GM19468 (cell line): ENCODE measurements at regions not wholly inside any gene's neighbourhood (a gene's known extent, or its start where the extent isn't known, plus 50 kb on each side); places are given as distances from the start of the nearest gene placed in this dataset.
"Not testable (repeated sequence)": the region's sequence is repeated elsewhere in the genome, so short reads cannot be mapped to it uniquely, and the experiment has no call there.

Source experiments
- ATAC-seq: cut with Tn5 transposase; IDR thresholded peaks from one replicate; pipeline ENCODE4 v1.9.1; 2021; ENCODE audit warnings: mild to moderate bottlenecking, moderate library complexity, moderate number of reproducible peaks; ENCODE audit not compliant: unreplicated experiment; ENCODE audit errors: extremely low read depth

DNA sequence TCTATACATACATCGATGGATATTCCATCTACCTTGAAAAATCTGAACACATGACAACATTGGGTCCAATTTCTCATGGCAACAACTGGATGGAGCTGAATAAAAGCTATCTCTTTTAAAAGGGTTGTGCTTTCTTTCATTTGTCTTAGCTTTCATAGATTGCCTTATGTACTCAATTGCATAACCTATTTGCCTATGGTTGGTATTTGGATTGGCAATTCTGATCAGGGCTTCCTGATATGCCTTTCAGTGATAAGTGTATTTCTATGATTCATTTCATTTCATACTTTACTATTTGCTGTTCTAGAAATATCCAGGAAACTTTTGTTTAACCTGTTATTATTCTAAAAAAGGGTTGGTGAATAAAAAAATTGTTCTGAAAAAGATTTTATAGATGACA is 509.9 kb downstream of the GRXCR1 start:
- no peak for ATAC-seq

DNA sequence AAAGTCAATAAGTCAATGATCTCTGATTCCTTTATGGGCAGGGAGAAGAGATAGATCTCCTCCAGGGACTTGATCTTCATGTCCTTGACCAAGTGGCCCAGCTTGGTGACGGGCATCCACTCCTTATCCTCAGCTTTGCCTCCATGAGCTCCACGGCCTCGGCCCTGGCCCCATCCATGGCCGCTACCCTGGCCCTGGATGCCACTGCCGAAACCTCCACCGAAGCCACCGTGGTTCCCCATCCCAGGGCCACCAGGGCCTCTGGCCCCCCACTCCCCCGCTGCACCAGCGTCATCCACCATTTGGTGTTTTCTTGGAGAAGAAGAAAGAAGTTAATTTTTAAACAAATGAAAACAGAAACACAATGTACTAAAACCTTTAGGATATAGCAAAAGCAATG is 518.1 kb downstream of the GRXCR1 start:
- no peak for ATAC-seq

DNA sequence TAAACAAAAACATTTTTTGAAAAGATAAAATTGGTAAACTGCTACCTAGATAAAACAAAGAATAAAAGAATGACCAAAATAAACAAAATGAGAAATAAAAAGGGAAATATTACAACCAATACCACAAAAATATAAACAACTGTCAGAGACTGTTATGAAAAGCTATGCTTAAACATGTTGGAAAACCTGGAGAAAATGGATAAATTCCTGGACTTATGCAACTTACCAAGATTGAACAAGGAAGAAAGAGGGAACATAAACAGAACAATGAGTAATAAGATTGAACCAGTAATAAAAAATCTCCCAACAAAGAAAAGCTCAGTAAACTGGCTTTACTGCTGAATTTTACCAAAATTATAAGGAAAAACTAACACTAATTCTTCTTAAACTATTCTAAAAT is 518.7 kb downstream of the GRXCR1 start:
- no peak for ATAC-seq

DNA sequence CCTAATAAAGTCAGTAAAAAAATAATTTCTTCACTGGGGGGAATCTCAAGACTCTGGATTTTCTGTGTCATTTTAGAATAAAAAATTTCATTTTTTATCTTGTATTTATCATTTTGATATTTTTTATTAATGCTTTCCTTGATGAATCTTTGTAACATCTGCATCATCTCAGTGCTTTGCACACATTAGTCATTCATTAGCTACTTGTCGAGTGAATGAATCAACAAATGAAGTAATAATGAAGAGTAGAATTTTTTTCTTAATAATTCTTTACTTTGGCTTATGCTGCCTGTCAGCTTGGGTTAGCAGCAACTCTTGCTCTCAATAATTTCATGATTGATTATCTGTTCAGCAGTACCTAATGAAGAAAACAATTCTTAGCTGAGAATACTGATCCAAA is 530.8 kb downstream of the GRXCR1 start:
- no peak for ATAC-seq

- ATAC-seq, result no peak
These were observed 532.7 kb downstream of the GRXCR1 start for GRCh38 chr4:43425206-43425605.

DNA sequence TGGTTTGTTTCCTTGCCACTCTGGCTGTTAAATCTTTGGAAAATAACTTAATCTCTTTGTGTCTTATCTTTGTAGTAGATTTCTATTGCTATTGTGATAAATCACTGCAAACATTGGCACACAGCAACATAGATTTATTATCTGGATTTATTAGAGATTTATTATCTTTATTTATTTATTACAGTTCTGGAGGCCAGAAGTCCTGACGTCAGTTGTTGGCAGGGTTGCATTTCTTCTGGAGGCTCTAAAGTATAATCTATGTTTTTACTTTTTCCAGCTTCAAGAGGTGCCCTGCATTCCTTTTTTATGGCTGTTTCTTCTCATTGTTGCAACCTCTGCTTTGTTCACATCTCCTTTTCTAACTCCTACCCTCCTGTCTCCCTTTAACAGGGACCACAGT is 542.8 kb downstream of the GRXCR1 start:
- ATAC-seq, result no peak

DNA sequence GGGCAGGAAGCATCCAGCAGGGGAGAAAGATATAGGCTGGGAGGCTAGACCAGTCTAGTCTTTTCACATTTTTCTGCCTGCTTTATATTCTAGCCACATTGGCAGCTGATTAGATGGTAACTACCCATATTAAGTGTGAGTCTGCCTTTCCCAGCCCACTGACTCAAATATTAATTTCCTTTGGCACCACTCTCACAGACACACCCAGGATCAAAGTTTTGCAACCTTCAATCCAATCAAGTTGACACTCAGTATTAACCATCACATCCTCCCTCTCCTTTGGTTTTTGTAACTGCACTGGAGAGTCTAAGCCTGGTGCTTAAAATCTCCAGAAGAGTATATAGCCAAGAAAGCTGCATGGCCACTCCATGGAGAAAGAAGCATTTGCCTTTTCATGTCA is 560.4 kb downstream of the GRXCR1 start:
- ATAC-seq, result no peak

DNA sequence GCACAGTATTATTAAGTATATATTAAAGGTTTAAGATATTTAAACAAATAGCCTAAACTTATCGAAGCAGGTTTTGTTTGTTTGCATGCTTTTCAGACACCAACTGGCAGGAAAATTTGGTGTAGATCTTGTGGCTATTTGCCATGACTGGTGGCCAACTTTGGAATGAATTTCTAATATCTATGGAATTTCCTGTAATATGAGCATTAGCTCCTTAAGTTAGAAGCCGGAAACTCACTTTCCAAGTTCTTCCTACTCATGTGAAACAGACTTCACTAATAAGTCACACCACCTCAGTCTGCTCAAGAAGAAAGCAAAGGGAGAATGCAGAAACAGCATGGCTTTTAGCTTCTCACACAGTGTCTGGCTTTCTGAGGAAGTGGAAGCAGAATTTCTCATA is 563.9 kb downstream of the GRXCR1 start:
- no peak for ATAC-seq

DNA sequence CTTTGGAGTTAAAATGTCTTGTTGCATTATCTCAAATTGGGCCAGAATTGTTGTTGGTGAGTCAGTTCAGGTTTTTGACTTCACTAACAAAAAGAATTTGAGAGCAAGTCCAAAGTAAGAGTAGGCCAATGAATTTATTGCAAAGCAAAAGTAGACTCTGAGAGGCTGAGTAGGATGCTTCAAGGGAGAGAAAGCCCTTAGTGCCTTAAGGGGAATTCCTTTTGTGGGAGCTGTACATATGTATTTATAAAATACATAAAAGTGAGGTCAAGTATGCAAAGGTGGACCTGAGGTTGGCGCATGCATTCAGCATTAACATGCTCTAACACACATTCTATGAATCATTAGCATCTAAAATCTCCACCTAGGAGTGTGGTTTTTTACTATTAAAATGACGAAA is 565.4 kb downstream of the GRXCR1 start:
- no peak for ATAC-seq

- no peak for ATAC-seq
These were observed 565.8 kb downstream of the GRXCR1 start for GRCh38 chr4:43458293-43458692.

DNA sequence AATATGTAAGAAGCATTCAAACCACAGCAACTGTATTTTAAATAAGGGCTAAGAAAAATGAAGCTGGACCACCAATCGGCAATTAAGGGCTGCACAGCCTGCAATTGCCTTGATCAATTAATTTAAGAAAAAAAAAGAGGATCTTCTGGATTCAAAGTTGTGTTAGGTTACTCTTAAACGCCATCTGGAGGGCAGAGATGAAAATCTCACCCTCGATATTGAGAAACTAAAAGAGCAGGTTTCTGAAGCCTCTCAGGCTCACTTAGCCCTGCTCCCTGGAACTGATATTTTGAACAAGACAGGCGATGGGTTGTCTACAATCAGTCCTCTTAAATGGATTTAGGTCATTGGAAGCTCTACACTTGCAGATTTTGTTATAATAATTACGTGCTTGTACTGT is 579.4 kb downstream of the GRXCR1 start:
- ATAC-seq, result no peak

DNA sequence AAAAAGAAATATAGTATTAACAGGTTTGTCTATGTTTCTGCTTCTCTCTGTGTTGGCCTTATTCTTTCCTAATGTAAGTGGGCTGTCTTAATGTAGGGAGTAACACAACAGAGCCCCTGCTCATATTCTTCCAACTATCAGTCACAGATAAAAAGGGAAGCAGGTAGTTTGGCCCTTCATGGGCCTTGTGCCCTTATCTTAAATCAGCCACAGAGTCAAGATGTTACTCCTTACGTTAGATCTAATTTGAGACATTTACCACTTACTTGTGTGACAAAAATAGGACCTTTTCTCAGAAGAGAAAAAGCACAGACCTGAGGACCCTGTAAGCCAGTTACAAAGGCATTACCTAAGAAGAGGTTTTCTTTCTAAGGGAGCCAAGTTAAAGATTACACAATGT is 589.0 kb downstream of the GRXCR1 start:
- no peak for ATAC-seq

GRCh38 chr4:43485196-43485595 is 592.7 kb downstream of the GRXCR1 start:
- ATAC-seq, result no peak

DNA sequence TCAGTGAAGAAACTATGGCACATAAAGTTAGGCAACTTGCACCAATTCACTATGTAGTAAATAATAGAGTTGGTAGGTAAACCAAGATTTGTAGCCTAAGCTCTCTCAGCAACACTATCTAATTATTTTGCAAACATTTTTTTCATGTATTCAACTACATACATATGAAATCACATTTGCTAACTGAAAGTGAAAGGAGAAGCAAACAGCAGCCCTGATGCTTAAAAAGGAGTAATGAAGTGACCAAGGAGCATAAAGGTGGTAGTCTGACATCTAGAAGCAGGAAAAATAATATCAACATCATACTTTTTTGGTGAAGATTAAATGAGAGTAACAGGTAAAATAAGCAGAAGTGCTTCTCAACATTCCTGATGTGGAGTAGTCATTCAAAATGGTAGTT is 603.7 kb downstream of the GRXCR1 start:
- ATAC-seq, result no peak

DNA sequence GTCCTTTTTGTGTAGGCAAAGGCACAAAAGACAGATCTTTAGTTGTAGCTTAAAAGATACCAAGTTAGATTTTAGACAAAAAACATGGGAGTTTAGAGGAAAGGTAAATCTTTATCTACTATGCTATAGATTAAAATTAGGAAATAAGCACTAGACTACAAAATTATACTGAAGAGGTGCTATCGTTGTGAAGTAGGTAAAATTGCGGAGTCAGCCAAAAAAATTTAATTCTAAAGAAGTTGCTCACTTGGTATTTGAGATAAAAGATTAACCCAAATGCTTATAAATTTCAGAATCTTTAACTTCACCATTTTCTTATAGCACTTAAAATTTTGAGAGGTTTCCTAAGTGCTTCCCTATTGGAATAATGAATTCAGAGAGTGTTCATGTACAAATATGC is 604.1 kb downstream of the GRXCR1 start:
- no peak for ATAC-seq

- not testable (repeated sequence) for ATAC-seq
These were observed 613.3 kb downstream of the GRXCR1 start for GRCh38 chr4:43505823-43506222.

DNA sequence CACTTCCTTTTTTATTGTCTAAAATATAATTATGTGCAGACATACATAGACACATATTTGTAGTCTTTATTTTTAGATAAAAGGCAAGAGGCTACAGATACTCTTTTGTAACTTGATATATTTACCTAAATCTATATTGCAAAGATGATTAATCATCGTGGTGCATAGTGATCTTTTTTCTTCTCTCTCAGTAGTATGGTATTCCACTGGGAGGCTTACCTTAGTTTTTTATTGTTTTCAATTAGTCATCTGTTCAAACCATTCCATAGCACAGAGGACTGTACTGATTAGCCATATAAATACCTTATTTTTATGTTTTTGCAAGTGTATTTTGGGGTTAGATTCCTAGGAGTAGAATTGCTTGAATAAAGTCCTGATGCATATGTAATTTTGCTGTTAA is 619.7 kb downstream of the GRXCR1 start:
- ATAC-seq, result no peak

DNA sequence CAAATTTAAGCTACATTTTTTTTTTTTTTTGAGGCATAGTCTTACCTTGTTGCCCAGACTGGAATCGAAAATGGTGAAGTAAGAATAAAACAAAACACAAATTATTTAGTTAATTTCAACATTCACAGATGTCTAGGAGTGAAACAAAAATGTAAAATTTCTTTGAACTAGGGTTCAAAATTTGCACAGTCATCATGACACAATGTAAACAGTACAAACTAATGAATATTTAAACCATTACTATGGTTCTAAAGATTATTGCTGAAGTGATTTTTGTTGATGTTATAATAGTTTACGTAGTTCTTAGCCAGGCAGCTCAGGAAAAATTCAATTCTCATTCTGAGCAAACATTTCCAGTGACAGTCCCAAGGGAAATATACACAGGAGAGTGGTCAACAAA is 633.1 kb downstream of the GRXCR1 start:
- ATAC-seq, result no peak

- no peak for ATAC-seq
These were observed 655.0 kb downstream of the GRXCR1 start for GRCh38 chr4:43547561-43547960.

DNA sequence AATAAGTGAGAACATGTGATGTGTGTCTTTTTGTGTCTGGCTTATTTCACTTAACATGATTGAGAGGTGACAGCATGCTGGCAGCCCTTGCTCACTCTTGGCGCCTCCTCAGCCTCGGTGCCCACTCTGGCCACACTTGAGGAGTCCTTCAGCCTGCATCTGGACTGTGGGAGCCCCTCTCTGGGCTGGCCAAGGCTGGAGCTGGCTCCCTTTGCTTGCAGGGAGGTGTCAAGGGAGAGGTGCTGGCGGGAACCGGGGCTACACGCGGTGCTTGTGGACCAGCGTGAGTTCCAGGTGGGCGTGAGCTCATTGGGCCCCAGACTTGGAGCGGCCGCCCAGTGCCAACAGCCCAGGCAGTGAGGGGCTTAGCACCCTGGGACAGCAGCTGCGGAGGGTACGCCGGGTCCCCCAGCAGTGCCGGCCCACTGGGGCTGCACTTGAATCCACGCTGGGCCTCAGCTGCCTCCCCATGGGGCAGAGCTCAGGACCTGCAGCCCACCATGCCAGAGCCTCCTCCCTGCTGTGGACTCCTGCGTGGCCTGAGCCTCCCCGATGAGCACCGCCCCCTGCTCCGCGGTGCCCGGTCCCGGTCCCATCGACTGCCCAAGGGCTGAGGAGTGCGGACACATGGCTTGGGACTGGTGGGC is 658.6 kb downstream of the GRXCR1 start:
- ATAC-seq, result no peak

- no peak for ATAC-seq
These were observed 663.7 kb downstream of the GRXCR1 start for GRCh38 chr4:43556262-43556661.

DNA sequence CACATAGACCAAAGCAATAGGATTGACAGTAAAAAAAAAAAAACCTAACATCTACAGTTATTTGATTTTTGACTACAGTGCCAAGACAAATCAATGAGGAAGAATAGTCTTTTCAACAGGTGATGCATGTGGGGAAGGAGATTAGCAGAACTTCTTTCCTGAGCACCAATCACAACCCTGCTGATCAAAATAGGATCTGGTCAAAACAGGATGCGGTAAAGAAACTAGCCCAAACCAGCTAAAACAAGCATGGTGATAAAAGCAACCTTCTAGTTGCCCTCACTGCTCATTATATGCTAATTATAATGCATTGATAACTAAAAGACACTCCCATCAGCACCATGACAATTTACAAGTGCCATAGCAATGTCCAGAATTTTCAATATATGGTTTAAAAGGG is 667.5 kb downstream of the GRXCR1 start:
- ATAC-seq, result no peak

GRCh38 chr4:43564107-43564506 is 671.6 kb downstream of the GRXCR1 start:
- no peak for ATAC-seq
